Small intestine (tissue), 7 donors: ENCODE measurements at regions not wholly inside any gene's neighbourhood (a gene's known extent, or its start where the extent isn't known, plus 50 kb on each side); places are given as distances from the start of the nearest gene placed in this dataset.

Experiments
- DNase-seq, 2 donors: peaks; one replicate each; pipeline versions ENCODE4 v3.0.0 to v3.0.0-alpha.2; 2013
- FAIRE-seq: peaks from 2 replicates; lab custom pipeline; 2012; peaks lifted over from hg19 to GRCh38; lab: Jason Lieb, UNC
- H3K27ac ChIP-seq, 3 donors: one replicate each; pipeline ENCODE4 v1.5.1; 2013; ENCODE audit warnings: low read length in 2 of 3, mild to moderate bottlenecking in 2 of 3, control low read depth in 1 of 3, inconsistent platforms in 1 of 3, low read depth in 1 of 3, moderate library complexity in 1 of 3
- H3K27me3 ChIP-seq, 3 donors: one replicate each; pipeline ENCODE4 v1.6.1; 2013; ENCODE audit warnings: low read length in 3 of 3, inconsistent platforms in 1 of 3; ENCODE audit not compliant: control insufficient read depth in 3 of 3, insufficient read depth in 3 of 3
- H3K36me3 ChIP-seq, 3 donors: one replicate each; pipeline ENCODE4 v1.6.1; 2013; ENCODE audit warnings: low read length in 3 of 3, inconsistent platforms in 1 of 3, low read depth in 1 of 3, mild to moderate bottlenecking in 1 of 3, moderate library complexity in 1 of 3; ENCODE audit not compliant: control insufficient read depth in 3 of 3, insufficient read depth in 2 of 3
- H3K4me1 ChIP-seq, 3 donors: one replicate each; pipeline ENCODE4 v1.6.1; 2013; ENCODE audit warnings: low read length in 2 of 3, inconsistent platforms in 1 of 3, low read depth in 1 of 3, mild to moderate bottlenecking in 1 of 3, moderate library complexity in 1 of 3; ENCODE audit not compliant: control insufficient read depth in 3 of 3, insufficient read depth in 2 of 3
- H3K4me3 ChIP-seq, 3 donors: one replicate each; pipeline ENCODE4 v1.5.1; 2013; ENCODE audit warnings: low read length in 3 of 3, control low read depth in 1 of 3, inconsistent platforms in 1 of 3, low read depth in 1 of 3, mild to moderate bottlenecking in 1 of 3, moderate library complexity in 1 of 3
- H3K9me3 ChIP-seq, 2 donors: one replicate each; pipeline ENCODE4 v1.6.1; 2013; ENCODE audit warnings: low read depth in 1 of 2, low read length in 1 of 2; ENCODE audit not compliant: control insufficient read depth in 2 of 2, insufficient read depth in 1 of 2
- WGBS, 3 donors: extraction: QIAGEN DNeasy Blood & Tissue Kit; methylation state at CpG; one replicate each; pipeline ENCODE4 v1.1.7; 2013; 5-methylcytosine and 5-hydroxymethylcytosine counted together
- donor health status: healthy with polysubstance abuse.
- donor health status: control.
- donor health status: control.
- donor health status: Bipolar disorder and iron deficiency.
- donor health status: healthy.

GRCh38 chr5:124462751-124463150 lies 283.7 kb downstream of the ZNF608 start:
- no peaks in the 10 kb centered on the region for H3K36me3 ChIP-seq
- WGBS, 3 donors = 73 to 79% (median 74%) methylated on average over 4 of the region's 4 CpGs
- H3K27ac ChIP-seq = no peak overlapping the region
- H3K4me1 ChIP-seq = no peaks in the 10 kb centered on the region
- H3K27me3 ChIP-seq = no peaks in the 10 kb centered on the region
- FAIRE-seq (no peak), DNase-seq (no peak)
- no peaks in the 10 kb centered on the region for H3K9me3 ChIP-seq
- H3K4me3 ChIP-seq = no peak overlapping the region

DNA sequence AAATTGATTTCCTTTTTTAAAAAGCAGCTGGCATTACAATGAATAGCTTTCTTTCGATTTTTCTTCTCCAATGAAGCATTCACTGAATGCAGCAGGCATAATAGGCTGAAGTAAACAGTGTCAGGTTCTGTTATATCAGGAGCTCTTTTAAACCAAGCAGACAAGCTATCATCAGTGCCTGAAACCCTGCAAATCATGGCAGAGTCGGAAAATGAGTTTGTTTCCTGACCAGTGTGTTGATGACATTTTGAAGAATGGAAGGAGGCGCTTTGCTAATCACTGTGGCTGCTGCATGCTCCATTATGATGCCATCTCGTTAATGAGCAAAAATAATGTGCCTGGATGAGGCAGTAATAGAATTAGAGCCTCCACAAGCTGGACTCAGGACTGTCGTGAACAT lies 284.5 kb downstream of the ZNF608 start:
- Histone ChIP-seq H3K27me3 (no peaks in the 10 kb centered on the region), H3K4me1 (no peaks in the 10 kb centered on the region), H3K27ac (no peak overlapping the region), H3K9me3 (no peaks in the 10 kb centered on the region), H3K36me3 (no peaks in the 10 kb centered on the region), H3K4me3 (no peak overlapping the region)
- no peak for DNase-seq
- 80 to 86% (median 85%) methylated on average over 5 of the region's 5 CpGs for WGBS, 3 donors
- FAIRE-seq = no peak

- H3K4me1 ChIP-seq = no peaks in the 10 kb centered on the region
- WGBS, 3 donors = 68 to 80% (median 78%) methylated on average over 1 of the region's 1 CpG
- DNase-seq (no peak), FAIRE-seq (no peak)
- H3K36me3 ChIP-seq = no peaks in the 10 kb centered on the region
- no peak overlapping the region for H3K4me3 ChIP-seq
- H3K27me3 ChIP-seq = no peaks in the 10 kb centered on the region
- H3K9me3 ChIP-seq = no peaks in the 10 kb centered on the region
- H3K27ac ChIP-seq = no peak overlapping the region
These were observed 285.3 kb downstream of the ZNF608 start for GRCh38 chr5:124461157-124461556.

GRCh38 chr5:124460642-124461041 lies 285.8 kb downstream of the ZNF608 start:
- Histone ChIP-seq H3K36me3 (no peaks in the 10 kb centered on the region), H3K4me3 (no peak overlapping the region), H3K27me3 (no peaks in the 10 kb centered on the region), H3K4me1 (no peaks in the 10 kb centered on the region), H3K27ac (no peak overlapping the region), H3K9me3 (no peaks in the 10 kb centered on the region)
- no peak for FAIRE-seq
- no peak for DNase-seq
- WGBS, 3 donors = 79 to 97% (median 91%) methylated on average over 3 of the region's 3 CpGs

DNA sequence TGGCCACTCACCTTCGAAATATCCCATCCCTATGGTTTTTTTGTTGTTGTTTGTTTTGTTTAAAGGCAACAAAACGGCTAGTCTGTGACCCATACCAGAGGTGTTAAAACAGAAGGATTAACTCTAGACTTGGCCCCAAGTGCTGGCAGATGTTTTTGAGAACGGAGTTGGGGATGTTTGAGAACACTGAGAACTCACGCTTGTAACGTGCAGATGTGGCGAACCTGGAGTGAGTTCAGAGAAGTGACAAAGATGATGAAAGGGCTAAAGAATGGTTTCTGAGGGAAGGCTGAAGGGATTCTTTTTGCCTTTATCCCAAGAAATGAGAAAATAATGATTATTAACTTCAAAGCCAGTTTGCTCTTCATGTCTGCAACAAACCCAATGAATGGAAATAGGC lies 286.5 kb downstream of the ZNF608 start:
- Histone ChIP-seq H3K27ac (no peak overlapping the region), H3K4me3 (no peak overlapping the region), H3K9me3 (no peaks in the 10 kb centered on the region), H3K36me3 (no peaks in the 10 kb centered on the region), H3K4me1 (no peaks in the 10 kb centered on the region), H3K27me3 (no peaks in the 10 kb centered on the region)
- no peak for DNase-seq
- no peak for FAIRE-seq
- WGBS, 3 donors = 85 to 90% (median 85%) methylated on average over 6 of the region's 6 CpGs

GRCh38 chr5:124457901-124458300 lies 288.5 kb downstream of the ZNF608 start:
- FAIRE-seq (no peak), DNase-seq (no peak)
- H3K27me3 ChIP-seq = no peaks in the 10 kb centered on the region
- H3K4me1 ChIP-seq = no peaks in the 10 kb centered on the region
- no peak overlapping the region for H3K4me3 ChIP-seq
- H3K27ac ChIP-seq = no peak overlapping the region
- 77 to 89% (median 88%) methylated on average over 1 of the region's 1 CpG for WGBS, 3 donors
- H3K36me3 ChIP-seq = no peaks in the 10 kb centered on the region
- no peaks in the 10 kb centered on the region for H3K9me3 ChIP-seq

DNA sequence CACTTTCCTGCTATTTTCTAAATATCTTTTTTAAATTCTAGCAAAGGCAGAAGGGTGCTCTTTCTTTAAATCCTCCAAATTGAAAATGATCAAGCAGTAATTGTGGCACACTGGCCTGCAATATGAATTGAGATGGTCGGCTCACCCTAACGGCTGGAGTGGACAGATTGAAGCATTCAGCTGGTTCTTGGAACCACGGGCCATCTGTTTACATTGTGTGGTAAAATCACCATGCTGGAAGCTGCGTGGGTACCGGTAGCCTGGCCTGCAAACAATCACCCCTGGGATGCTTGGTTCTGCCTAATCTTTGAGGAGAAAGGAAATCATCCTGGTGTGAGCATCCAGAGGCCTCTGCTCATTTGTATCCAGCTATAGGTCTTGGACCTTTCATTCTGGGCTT lies 289.3 kb downstream of the ZNF608 start:
- FAIRE-seq (no peak), DNase-seq (no peak)
- H3K9me3 ChIP-seq = no peaks in the 10 kb centered on the region
- no peaks in the 10 kb centered on the region for H3K27me3 ChIP-seq
- 87 to 93% (median 92%) methylated on average over 5 of the region's 5 CpGs for WGBS, 3 donors
- H3K4me1 ChIP-seq = no peaks in the 10 kb centered on the region
- no peak overlapping the region for H3K27ac ChIP-seq
- H3K4me3 ChIP-seq = no peak overlapping the region
- H3K36me3 ChIP-seq = no peaks in the 10 kb centered on the region

DNA sequence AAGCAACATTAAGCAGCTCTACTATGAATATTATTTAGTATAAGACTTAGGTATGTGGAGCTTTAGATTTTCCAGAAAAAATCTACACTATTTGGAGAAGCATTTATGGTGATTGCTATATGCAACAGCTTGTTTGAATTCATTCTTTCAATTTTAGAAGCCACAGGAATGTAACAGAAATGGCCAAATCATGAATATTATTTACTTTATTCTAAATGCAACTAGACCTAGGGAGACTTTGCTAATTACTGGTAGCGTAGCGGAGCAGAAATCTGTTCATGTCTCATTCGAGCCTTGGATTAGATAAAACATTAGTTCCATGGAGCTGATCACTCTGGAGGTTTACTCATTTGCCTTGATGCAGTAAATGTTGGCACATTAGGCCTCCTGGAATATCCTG lies 290.2 kb downstream of the ZNF608 start:
- FAIRE-seq (no peak), DNase-seq (no peak)
- H3K27me3 ChIP-seq = no peaks in the 10 kb centered on the region
- H3K27ac ChIP-seq = no peak overlapping the region
- H3K4me1 ChIP-seq = no peaks in the 10 kb centered on the region
- WGBS, 3 donors = 79 to 94% (median 82%) methylated on average over 3 of the region's 3 CpGs
- H3K4me3 ChIP-seq = no peak overlapping the region
- H3K9me3 ChIP-seq = no peaks in the 10 kb centered on the region
- no peaks in the 10 kb centered on the region for H3K36me3 ChIP-seq

GRCh38 chr5:124454081-124454480 lies 292.4 kb downstream of the ZNF608 start:
- Histone ChIP-seq H3K36me3 (no peaks in the 10 kb centered on the region), H3K4me3 (no peak overlapping the region), H3K27me3 (no peaks in the 10 kb centered on the region), H3K9me3 (no peaks in the 10 kb centered on the region), H3K27ac (no peak overlapping the region), H3K4me1 (no peaks in the 10 kb centered on the region)
- FAIRE-seq (no peak), DNase-seq (no peak)
- WGBS, 3 donors = 68 to 82% (median 70%) methylated on average over 3 of the region's 3 CpGs
